ENCODE measurements at regions not wholly inside any gene's neighbourhood (a gene's known extent, or its start where the extent isn't known, plus 50 kb on each side); places are given as distances from the start of the nearest gene placed in this dataset.

GRCh38 chr11:104451197-104451893 lies 287.4 kb upstream of the PDGFD start:
- H2AK5ac ChIP-seq (ENCODE audit: low read length) = no peak overlapping the region
- no peak overlapping the region for H3K4me2 ChIP-seq (ENCODE audit: low read length)
- no CpG with 5 or more reads among the region's 4 CpGs for WGBS (ENCODE audit: extremely low coverage, insufficient coverage, insufficient read length)

DNA sequence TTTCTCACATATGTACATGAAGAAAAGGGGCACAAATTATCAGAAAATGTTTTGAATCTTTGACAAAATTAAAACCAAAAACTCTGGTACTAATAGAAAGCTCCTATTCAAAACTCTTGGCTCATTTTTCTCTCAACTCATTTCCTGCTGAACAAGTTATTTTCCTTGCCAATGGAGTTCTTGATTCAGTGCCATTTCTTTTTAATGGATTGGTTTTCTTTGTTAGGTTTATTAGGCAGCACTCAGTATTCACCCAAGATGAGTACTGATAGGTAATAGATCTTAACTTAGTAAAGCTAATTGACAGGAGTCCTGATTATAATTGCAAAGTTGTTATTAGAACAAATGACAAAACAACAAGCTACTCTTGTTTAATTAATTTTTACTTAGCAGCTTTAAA lies 279.4 kb upstream of the PDGFD start:
- Histone ChIP-seq H3K79me2 (ENCODE audit: control insufficient read depth, insufficient read depth, low read length, poor library complexity) (no peaks in the 10 kb centered on the region), H2BK5ac (ENCODE audit: low read depth, low read length, poor library complexity) (no peak overlapping the region), H3K27me3 (ENCODE audit: insufficient read depth, low read length) (no peaks in the 10 kb centered on the region), H4K8ac (ENCODE audit: low read depth, low read length) (no peak overlapping the region), H3K18ac (ENCODE audit: low read length) (no peak overlapping the region), H3K4me3 (ENCODE audit: low read depth, low read length) (no peak overlapping the region), H3K79me1 (ENCODE audit: low read length) (no peaks in the 10 kb centered on the region), H3K36me3 (ENCODE audit: control insufficient read depth in 1 of 2, insufficient read depth in 2 of 2, low read length in 2 of 2) (no peaks in the 10 kb centered on the region), H2BK12ac (ENCODE audit: low read length) (no peak overlapping the region), H3K9ac (ENCODE audit: low read length) (no peak overlapping the region), H2BK120ac (ENCODE audit: insufficient read depth, low read length, poor library complexity) (no peak overlapping the region), H2AK5ac (ENCODE audit: low read length) (no peak overlapping the region), H3K23ac (ENCODE audit: low read length) (no peak overlapping the region), H4K12ac (ENCODE audit: low read depth, low read length) (no peak overlapping the region), H3K4me1 (ENCODE audit: control insufficient read depth in 1 of 2, insufficient read depth in 2 of 2, low read length in 2 of 2) (no peaks in the 10 kb centered on the region), H3K4ac (ENCODE audit: low read depth, low read length) (no peak overlapping the region), H3K14ac (ENCODE audit: low read length) (no peak overlapping the region), H3K27ac (ENCODE audit: low read depth, low read length) (no peak overlapping the region), H4K91ac (ENCODE audit: low read depth, low read length) (no peak overlapping the region), H3K9me3 (ENCODE audit: insufficient read depth, low read depth, low read length) (no peaks in the 10 kb centered on the region), H2AFZ (ENCODE audit: insufficient read depth, low read length, poor library complexity) (no peak overlapping the region), H3K4me2 (ENCODE audit: low read length) (no peak overlapping the region)
- DNase-seq = no peak

More at GRCh38 chr11:104451197-104451893, 287.4 kb upstream of the PDGFD start:
- Histone ChIP-seq H3K79me1 (ENCODE audit: low read length) (no peaks in the 10 kb centered on the region), H3K9me3 (ENCODE audit: insufficient read depth, low read depth, low read length) (no peaks in the 10 kb centered on the region), H4K91ac (ENCODE audit: low read depth, low read length) (no peak overlapping the region), H3K4ac (ENCODE audit: low read depth, low read length) (no peak overlapping the region), H3K18ac (ENCODE audit: low read length) (no peak overlapping the region), H3K23ac (ENCODE audit: low read length) (no peak overlapping the region), H3K27me3 (ENCODE audit: insufficient read depth, low read length) (no peaks in the 10 kb centered on the region), H3K9ac (ENCODE audit: low read length) (no peak overlapping the region), H3K36me3 (ENCODE audit: control insufficient read depth in 1 of 2, insufficient read depth in 2 of 2, low read length in 2 of 2) (no peaks in the 10 kb centered on the region), H3K79me2 (ENCODE audit: control insufficient read depth, insufficient read depth, low read length, poor library complexity) (no peaks in the 10 kb centered on the region), H2AFZ (ENCODE audit: insufficient read depth, low read length, poor library complexity) (no peak overlapping the region), H3K4me3 (ENCODE audit: low read depth, low read length) (no peak overlapping the region), H4K12ac (ENCODE audit: low read depth, low read length) (no peak overlapping the region), H4K8ac (ENCODE audit: low read depth, low read length) (no peak overlapping the region), H2BK5ac (ENCODE audit: low read depth, low read length, poor library complexity) (no peak overlapping the region), H2BK120ac (ENCODE audit: insufficient read depth, low read length, poor library complexity) (no peak overlapping the region), H2BK12ac (ENCODE audit: low read length) (no peak overlapping the region), H3K4me1 (ENCODE audit: control insufficient read depth in 1 of 2, insufficient read depth in 2 of 2, low read length in 2 of 2) (no peaks in the 10 kb centered on the region), H3K27ac (ENCODE audit: low read depth, low read length) (no peak overlapping the region), H3K14ac (ENCODE audit: low read length) (no peak overlapping the region)
- no peak for DNase-seq

GRCh38 chr11:104442321-104442720 lies 278.4 kb upstream of the PDGFD start:
- no peak overlapping the region for H2BK12ac ChIP-seq (ENCODE audit: low read length)
- WGBS (ENCODE audit: extremely low coverage, insufficient coverage, insufficient read length) = no CpG with 5 or more reads among the region's 1 CpG

DNA sequence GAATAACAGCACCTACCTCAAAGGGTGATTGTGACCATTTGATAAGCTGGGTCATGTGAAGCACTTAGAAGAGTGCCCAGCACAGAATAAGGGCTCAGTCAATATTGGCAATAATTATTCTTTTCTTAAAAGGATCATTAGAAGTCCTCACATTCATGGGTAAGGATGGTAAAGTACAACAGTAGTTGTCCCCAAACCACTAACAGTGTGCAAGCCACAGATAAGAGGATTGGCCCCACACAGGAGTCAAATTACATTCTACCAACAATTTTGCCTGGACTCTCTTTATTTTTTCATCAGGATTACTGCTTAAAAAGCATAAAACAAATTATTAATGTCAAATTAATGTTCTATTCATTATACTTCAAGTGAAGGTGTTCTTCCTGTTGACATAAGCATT lies 271.5 kb upstream of the PDGFD start:
- Histone ChIP-seq H3K4me1 (ENCODE audit: control insufficient read depth in 1 of 2, insufficient read depth in 2 of 2, low read length in 2 of 2) (no peaks in the 10 kb centered on the region), H3K18ac (ENCODE audit: low read length) (no peak overlapping the region), H3K14ac (ENCODE audit: low read length) (no peak overlapping the region), H3K9me3 (ENCODE audit: insufficient read depth, low read depth, low read length) (no peaks in the 10 kb centered on the region), H3K9ac (ENCODE audit: low read length) (no peak overlapping the region), H3K4me2 (ENCODE audit: low read length) (no peak overlapping the region), H3K4ac (ENCODE audit: low read depth, low read length) (no peak overlapping the region), H2AFZ (ENCODE audit: insufficient read depth, low read length, poor library complexity) (no peak overlapping the region), H3K36me3 (ENCODE audit: control insufficient read depth in 1 of 2, insufficient read depth in 2 of 2, low read length in 2 of 2) (no peaks in the 10 kb centered on the region), H4K8ac (ENCODE audit: low read depth, low read length) (no peak overlapping the region), H2AK5ac (ENCODE audit: low read length) (no peak overlapping the region), H3K4me3 (ENCODE audit: low read depth, low read length) (no peak overlapping the region), H3K79me2 (ENCODE audit: control insufficient read depth, insufficient read depth, low read length, poor library complexity) (no peaks in the 10 kb centered on the region), H3K27ac (ENCODE audit: low read depth, low read length) (no peak overlapping the region), H4K91ac (ENCODE audit: low read depth, low read length) (no peak overlapping the region), H2BK120ac (ENCODE audit: insufficient read depth, low read length, poor library complexity) (no peak overlapping the region), H2BK12ac (ENCODE audit: low read length) (no peak overlapping the region), H3K79me1 (ENCODE audit: low read length) (no peaks in the 10 kb centered on the region), H2BK5ac (ENCODE audit: low read depth, low read length, poor library complexity) (no peak overlapping the region), H3K27me3 (ENCODE audit: insufficient read depth, low read length) (no peaks in the 10 kb centered on the region), H4K12ac (ENCODE audit: low read depth, low read length) (no peak overlapping the region), H3K23ac (ENCODE audit: low read length) (no peak overlapping the region)
- no peak for DNase-seq

More at GRCh38 chr11:104442321-104442720, 278.4 kb upstream of the PDGFD start:
- no peaks in the 10 kb centered on the region for H3K36me3 ChIP-seq (ENCODE audit: control insufficient read depth in 1 of 2, insufficient read depth in 2 of 2, low read length in 2 of 2)
- H4K91ac ChIP-seq (ENCODE audit: low read depth, low read length) = no peak overlapping the region
- DNase-seq = no peak
- no peak overlapping the region for H3K9ac ChIP-seq (ENCODE audit: low read length)
- H2AFZ ChIP-seq (ENCODE audit: insufficient read depth, low read length, poor library complexity) = no peak overlapping the region
- H3K79me2 ChIP-seq (ENCODE audit: control insufficient read depth, insufficient read depth, low read length, poor library complexity) = no peaks in the 10 kb centered on the region
- H4K12ac ChIP-seq (ENCODE audit: low read depth, low read length) = no peak overlapping the region
- no peak overlapping the region for H3K4me3 ChIP-seq (ENCODE audit: low read depth, low read length)
- no peak overlapping the region for H3K14ac ChIP-seq (ENCODE audit: low read length)
- H3K27ac ChIP-seq (ENCODE audit: low read depth, low read length) = no peak overlapping the region
- H3K4me2 ChIP-seq (ENCODE audit: low read length) = no peak overlapping the region
- H2BK5ac ChIP-seq (ENCODE audit: low read depth, low read length, poor library complexity) = no peak overlapping the region
- no peaks in the 10 kb centered on the region for H3K79me1 ChIP-seq (ENCODE audit: low read length)
- H2AK5ac ChIP-seq (ENCODE audit: low read length) = no peak overlapping the region
- H3K18ac ChIP-seq (ENCODE audit: low read length) = no peak overlapping the region
- no peaks in the 10 kb centered on the region for H3K9me3 ChIP-seq (ENCODE audit: insufficient read depth, low read depth, low read length)
- H2BK120ac ChIP-seq (ENCODE audit: insufficient read depth, low read length, poor library complexity) = no peak overlapping the region
- no peaks in the 10 kb centered on the region for H3K27me3 ChIP-seq (ENCODE audit: insufficient read depth, low read length)
- no peaks in the 10 kb centered on the region for H3K4me1 ChIP-seq (ENCODE audit: control insufficient read depth in 1 of 2, insufficient read depth in 2 of 2, low read length in 2 of 2)
- H4K8ac ChIP-seq (ENCODE audit: low read depth, low read length) = no peak overlapping the region
- H3K4ac ChIP-seq (ENCODE audit: low read depth, low read length) = no peak overlapping the region
- H3K23ac ChIP-seq (ENCODE audit: low read length) = no peak overlapping the region

Data from trophoblast cell (in vitro differentiated cells and primary cell).